Upper lobe of right lung (tissue), 1 donor: ENCODE measurements at regions not wholly inside any gene's neighbourhood (a gene's known extent, or its start where the extent isn't known, plus 50 kb on each side); places are given as distances from the start of the nearest gene placed in this dataset.

Experiments
- ATAC-seq: fragments of 200-7000 bp; cut with Tn5 transposase; one replicate; pipeline ENCODE4 v1.9.1; 2020; ENCODE audit warnings: mild to moderate bottlenecking, moderate library complexity
- DNase-seq: peaks from one replicate; pipeline ENCODE4 v3.0.0-alpha.2; 2020
- H3K27ac ChIP-seq: fragments of 200-600 bp; one replicate; pipeline ENCODE4 v1.8.0; 2022
- H3K27me3 ChIP-seq: fragments of 200-600 bp; one replicate; pipeline ENCODE4 v1.8.0; 2022; ENCODE audit warnings: mild to moderate bottlenecking
- H3K36me3 ChIP-seq: fragments of 200-600 bp; one replicate; pipeline ENCODE4 v1.8.0; 2022
- H3K4me1 ChIP-seq: fragments of 200-600 bp; one replicate; pipeline ENCODE4 v1.8.0; 2022
- H3K4me3 ChIP-seq: fragments of 200-600 bp; one replicate; pipeline ENCODE4 v1.8.0; 2022; ENCODE audit warnings: mild to moderate bottlenecking
- H3K9me3 ChIP-seq: fragments of 200-600 bp; one replicate; pipeline ENCODE4 v1.8.0; 2022
- CTCF ChIP-seq: fragments of 200-600 bp; IDR thresholded peaks from one replicate; pipeline ENCODE4 v1.8.0; 2022; ENCODE audit warnings: antibody characterized with exemption
- intact Hi-C: fragments of 100-400 bp; cut with DNase I; formaldehyde crosslinking; loops from one replicate; pipeline ENCODE4 v1.11.0; 2022
- donor health status: DM: no; HTN: yes; CAD: no; lungs with severe emphysema.

- TF ChIP-seq CTCF: no peak
- ATAC-seq (no peak), DNase-seq (no peak)
- Histone ChIP-seq H3K4me1 (no peaks in the 10 kb centered on the region), H3K9me3 (no peaks in the 10 kb centered on the region), H3K36me3 (no peaks in the 10 kb centered on the region), H3K4me3 (no peak overlapping the region), H3K27me3 (no peaks in the 10 kb centered on the region), H3K27ac (no peak overlapping the region)
- intact Hi-C loops: no loop called here
Observed at GRCh38 chr14:25110106-25110505, 60.2 kb upstream of the STXBP6 start.

GRCh38 chr14:25108959-25109358 is 59.0 kb upstream of the STXBP6 start:
- H3K27ac ChIP-seq: no peak overlapping the region
- DNase-seq (no peak), ATAC-seq (no peak)
- H3K36me3 ChIP-seq: no peaks in the 10 kb centered on the region
- TF ChIP-seq CTCF: no peak
- H3K4me3 ChIP-seq: no peak overlapping the region
- no peaks in the 10 kb centered on the region for H3K9me3 ChIP-seq
- H3K27me3 ChIP-seq: no peaks in the 10 kb centered on the region
- H3K4me1 ChIP-seq: no peaks in the 10 kb centered on the region
- intact Hi-C loops: no loop called here

- TF ChIP-seq CTCF: no peak
- Histone ChIP-seq H3K27me3 (no peaks in the 10 kb centered on the region), H3K36me3 (no peaks in the 10 kb centered on the region), H3K4me1 (no peaks in the 10 kb centered on the region), H3K4me3 (no peak overlapping the region), H3K9me3 (no peaks in the 10 kb centered on the region), H3K27ac (no peak overlapping the region)
- ATAC-seq (no peak), DNase-seq (no peak)
- intact Hi-C loops: no loop called here
Observed at GRCh38 chr14:25108291-25108690, 58.3 kb upstream of the STXBP6 start.

- no peak for TF ChIP-seq CTCF
- no peaks in the 10 kb centered on the region for H3K36me3 ChIP-seq
- no peaks in the 10 kb centered on the region for H3K9me3 ChIP-seq
- DNase-seq (no peak), ATAC-seq (no peak)
- no peaks in the 10 kb centered on the region for H3K4me1 ChIP-seq
- intact Hi-C loops: no loop called here
- no peaks in the 10 kb centered on the region for H3K27me3 ChIP-seq
- no peak overlapping the region for H3K4me3 ChIP-seq
- no peak overlapping the region for H3K27ac ChIP-seq
Observed at GRCh38 chr14:25103820-25104219, 53.9 kb upstream of the STXBP6 start.

GRCh38 chr14:25103271-25103670 is 53.3 kb upstream of the STXBP6 start:
- intact Hi-C loops: no loop called here
- ATAC-seq (no peak), DNase-seq (no peak)
- Histone ChIP-seq H3K27me3 (no peaks in the 10 kb centered on the region), H3K36me3 (no peaks in the 10 kb centered on the region), H3K9me3 (no peaks in the 10 kb centered on the region), H3K27ac (no peak overlapping the region), H3K4me3 (no peak overlapping the region), H3K4me1 (no peaks in the 10 kb centered on the region)
- TF ChIP-seq CTCF: no peak

- intact Hi-C loops: no loop called here
- Histone ChIP-seq H3K27ac (no peak overlapping the region), H3K9me3 (no peaks in the 10 kb centered on the region), H3K4me3 (no peak overlapping the region), H3K4me1 (no peaks in the 10 kb centered on the region), H3K27me3 (no peaks in the 10 kb centered on the region), H3K36me3 (no peaks in the 10 kb centered on the region)
- no peak for TF ChIP-seq CTCF
- DNase-seq (no peak), ATAC-seq (no peak)
Observed at GRCh38 chr14:25102788-25103187, 52.8 kb upstream of the STXBP6 start.
